Vagina (tissue), 2 donors: ENCODE measurements at regions not wholly inside any gene's neighbourhood (a gene's known extent, or its start where the extent isn't known, plus 50 kb on each side); places are given as distances from the start of the nearest gene placed in this dataset.

ENCODE experiments used
- DNase-seq, 2 donors: peaks; one replicate each; pipeline ENCODE4 v3.0.0-alpha.2; 2017; ENCODE audit errors: extremely low spot score in 2 of 2
- H3K27ac ChIP-seq: fragments of 200-600 bp; sonication (generic); one replicate; pipeline ENCODE4 v1.5.1; 2019
- H3K27me3 ChIP-seq: fragments of 200-600 bp; sonication (generic); one replicate; pipeline ENCODE4 v1.5.1; 2019
- H3K36me3 ChIP-seq, 2 donors: fragments of 200-600 bp; sonication (generic); one replicate each; pipeline ENCODE4 v1.5.1; 2017 to 2019
- H3K4me1 ChIP-seq: fragments of 200-600 bp; sonication (generic); one replicate; pipeline ENCODE4 v1.5.1; 2019
- H3K4me3 ChIP-seq, 2 donors: fragments of 200-600 bp; sonication (generic); 1 replicate in 1 of 2; 2 replicates in 1 of 2; pipeline ENCODE4 v1.5.1; 2016 to 2019
- H3K9me3 ChIP-seq: fragments of 200-600 bp; sonication (generic); one replicate; pipeline ENCODE4 v1.5.1; 2019
- POLR2A ChIP-seq, 2 donors: fragments of 450-650 bp; IDR thresholded peaks; one replicate each; pipeline ENCODE4 v1.6.1; 2017; ENCODE audit warnings: antibody characterized with exemption in 2 of 2, mild to moderate bottlenecking in 2 of 2, moderate library complexity in 2 of 2
- POLR2AphosphoS5 ChIP-seq, 2 donors: sonication (generic); formaldehyde crosslinking; IDR thresholded peaks; one replicate each; pipeline ENCODE4 v1.9.0; 2017; ENCODE audit warnings: antibody characterized with exemption in 2 of 2, mild to moderate bottlenecking in 2 of 2, low read depth in 1 of 2; ENCODE audit not compliant: insufficient read depth in 1 of 2
- intact Hi-C: fragments of 100-400 bp; cut with DNase I; formaldehyde crosslinking; loops from one replicate; pipeline ENCODE4 v1.15.1; 2023
- TF ChIP-seq, protein P1 (sequence below), 3 experiments: fragments of 450-650 bp in 2 of 3; fragments of 200-600 bp in 1 of 3; sonication (generic) in 1 of 3; IDR thresholded peaks; one replicate each; pipeline ENCODE4 v1.5.1; 2017 to 2019; ENCODE audit warnings: antibody characterized with exemption in 3 of 3, mild to moderate bottlenecking in 2 of 3, moderate library complexity in 2 of 3

DNA sequence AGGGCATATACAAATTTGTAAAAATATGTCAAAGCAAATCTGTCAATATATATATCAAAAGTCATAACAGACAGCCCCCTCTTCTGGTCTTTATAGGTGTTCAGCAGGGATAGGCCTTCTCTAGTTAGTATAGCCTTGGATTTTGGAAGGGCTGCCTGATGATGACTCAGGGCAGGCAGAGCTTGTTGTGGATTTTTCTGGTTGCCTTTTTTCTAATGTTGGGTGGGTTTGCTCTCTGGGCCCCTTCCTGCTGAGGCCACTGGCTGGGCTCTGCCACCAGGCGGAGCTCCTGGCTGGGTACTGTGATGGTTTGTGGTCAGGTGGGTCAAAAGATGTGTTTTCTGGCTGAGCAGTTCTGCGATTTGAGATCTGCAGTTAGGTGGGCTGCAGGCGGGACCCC is 294.2 kb downstream of the GRIA2 start:
- DNase-seq = no peak
- no peaks in the 10 kb centered on the region for H3K4me1 ChIP-seq
- no peak overlapping the region for H3K4me3 ChIP-seq
- TF ChIP-seq, protein P1, sequence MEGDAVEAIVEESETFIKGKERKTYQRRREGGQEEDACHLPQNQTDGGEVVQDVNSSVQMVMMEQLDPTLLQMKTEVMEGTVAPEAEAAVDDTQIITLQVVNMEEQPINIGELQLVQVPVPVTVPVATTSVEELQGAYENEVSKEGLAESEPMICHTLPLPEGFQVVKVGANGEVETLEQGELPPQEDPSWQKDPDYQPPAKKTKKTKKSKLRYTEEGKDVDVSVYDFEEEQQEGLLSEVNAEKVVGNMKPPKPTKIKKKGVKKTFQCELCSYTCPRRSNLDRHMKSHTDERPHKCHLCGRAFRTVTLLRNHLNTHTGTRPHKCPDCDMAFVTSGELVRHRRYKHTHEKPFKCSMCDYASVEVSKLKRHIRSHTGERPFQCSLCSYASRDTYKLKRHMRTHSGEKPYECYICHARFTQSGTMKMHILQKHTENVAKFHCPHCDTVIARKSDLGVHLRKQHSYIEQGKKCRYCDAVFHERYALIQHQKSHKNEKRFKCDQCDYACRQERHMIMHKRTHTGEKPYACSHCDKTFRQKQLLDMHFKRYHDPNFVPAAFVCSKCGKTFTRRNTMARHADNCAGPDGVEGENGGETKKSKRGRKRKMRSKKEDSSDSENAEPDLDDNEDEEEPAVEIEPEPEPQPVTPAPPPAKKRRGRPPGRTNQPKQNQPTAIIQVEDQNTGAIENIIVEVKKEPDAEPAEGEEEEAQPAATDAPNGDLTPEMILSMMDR (IDR thresholded peaks at IDR 0.05) = no peak
- TF ChIP-seq POLR2A (IDR thresholded peaks at IDR 0.05) = no peak
- no peak for TF ChIP-seq POLR2AphosphoS5 (IDR thresholded peaks at IDR 0.05; ENCODE audit: insufficient read depth in 1 of 2, low read depth in 1 of 2)
- H3K36me3 ChIP-seq = no peaks in the 10 kb centered on the region
- intact Hi-C loops = no loop called here
- H3K9me3 ChIP-seq = no peaks in the 10 kb centered on the region
- H3K27me3 ChIP-seq = no peaks in the 10 kb centered on the region
- H3K27ac ChIP-seq = no peak overlapping the region

DNA sequence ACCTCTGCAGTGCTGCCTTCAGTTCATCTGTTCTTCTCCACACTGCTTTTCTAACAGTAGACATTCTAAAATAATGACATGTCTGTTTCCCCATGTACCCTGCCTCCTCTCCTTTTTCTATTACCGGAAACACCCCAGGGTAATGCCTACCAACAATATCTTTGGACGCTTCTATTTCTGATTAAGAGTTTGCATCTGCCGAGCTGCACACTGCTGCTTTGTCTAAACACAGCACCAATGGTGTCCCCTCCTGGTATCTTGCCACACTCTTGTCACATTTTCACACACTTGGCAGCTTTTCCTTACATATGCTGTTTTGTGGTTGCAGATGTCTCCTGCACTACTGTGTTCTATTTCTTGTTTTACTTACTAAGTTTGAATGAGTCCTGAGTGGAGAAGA is 288.8 kb downstream of the GRIA2 start:
- no peak for DNase-seq
- H3K36me3 ChIP-seq = no peaks in the 10 kb centered on the region
- H3K27ac ChIP-seq = no peak overlapping the region
- H3K4me3 ChIP-seq = no peak overlapping the region
- intact Hi-C loops = no loop called here
- no peaks in the 10 kb centered on the region for H3K9me3 ChIP-seq
- no peak for TF ChIP-seq POLR2A (IDR thresholded peaks at IDR 0.05)
- H3K27me3 ChIP-seq = no peaks in the 10 kb centered on the region
- H3K4me1 ChIP-seq = no peaks in the 10 kb centered on the region

DNA sequence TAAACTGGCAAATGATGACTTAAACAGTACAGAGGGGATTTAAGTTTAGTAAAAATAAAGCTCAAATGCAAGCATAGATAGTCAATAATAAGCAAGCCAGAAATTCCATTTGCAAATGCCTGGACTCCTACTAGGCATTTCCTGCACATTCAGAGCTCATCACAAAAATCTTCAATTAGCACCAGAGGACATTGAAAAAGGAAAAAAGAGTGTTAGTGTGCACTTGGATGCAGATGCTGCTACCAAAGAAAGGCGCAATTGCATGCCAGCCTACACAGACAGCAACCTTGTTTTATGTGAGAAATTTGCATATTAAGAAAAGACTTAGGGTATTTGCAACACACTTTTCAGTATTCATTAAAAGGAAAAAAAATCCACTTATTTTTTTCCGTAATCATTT is 282.1 kb downstream of the GRIA2 start:
- H3K4me1 ChIP-seq = no peaks in the 10 kb centered on the region
- no peaks in the 10 kb centered on the region for H3K36me3 ChIP-seq
- intact Hi-C loops = no loop called here
- TF ChIP-seq, protein P1 (IDR thresholded peaks at IDR 0.05) = no peak
- no peak for TF ChIP-seq POLR2AphosphoS5 (IDR thresholded peaks at IDR 0.05; ENCODE audit: insufficient read depth in 1 of 2, low read depth in 1 of 2)
- H3K4me3 ChIP-seq = no peak overlapping the region
- DNase-seq = no peak
- H3K27ac ChIP-seq = no peak overlapping the region
- H3K27me3 ChIP-seq = no peaks in the 10 kb centered on the region
- H3K9me3 ChIP-seq = no peaks in the 10 kb centered on the region

DNA sequence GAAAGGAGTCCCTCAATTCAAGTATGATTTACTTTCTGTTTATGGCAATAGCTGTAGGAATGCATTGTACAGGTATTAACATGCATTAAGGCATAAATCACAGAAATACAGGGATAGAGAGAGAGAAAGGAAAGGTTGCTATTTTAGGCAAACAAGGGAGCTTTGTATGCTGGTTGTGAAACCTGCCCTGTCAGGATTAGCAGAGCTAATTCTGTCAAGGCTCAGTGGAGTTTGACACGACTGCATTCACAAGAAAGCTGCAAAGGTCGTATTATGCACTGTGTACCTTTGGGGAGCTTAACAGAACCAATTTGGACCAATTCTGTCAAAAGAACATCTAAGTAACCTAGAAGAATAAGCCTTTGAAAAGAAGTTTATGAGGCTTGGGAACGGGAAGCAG is 239.3 kb downstream of the GRIA2 start:
- intact Hi-C loops = no loop called here
- TF ChIP-seq, protein P1 (IDR thresholded peaks at IDR 0.05) = no peak
- TF ChIP-seq POLR2AphosphoS5 (IDR thresholded peaks at IDR 0.05; ENCODE audit: insufficient read depth in 1 of 2, low read depth in 1 of 2) (no peak), POLR2A (IDR thresholded peaks at IDR 0.05) (no peak)
- no peaks in the 10 kb centered on the region for H3K27me3 ChIP-seq
- H3K9me3 ChIP-seq = no peaks in the 10 kb centered on the region
- H3K36me3 ChIP-seq = no peaks in the 10 kb centered on the region
- H3K4me1 ChIP-seq = no peaks in the 10 kb centered on the region
- no peak for DNase-seq
- no peak overlapping the region for H3K4me3 ChIP-seq
- no peak overlapping the region for H3K27ac ChIP-seq

DNA sequence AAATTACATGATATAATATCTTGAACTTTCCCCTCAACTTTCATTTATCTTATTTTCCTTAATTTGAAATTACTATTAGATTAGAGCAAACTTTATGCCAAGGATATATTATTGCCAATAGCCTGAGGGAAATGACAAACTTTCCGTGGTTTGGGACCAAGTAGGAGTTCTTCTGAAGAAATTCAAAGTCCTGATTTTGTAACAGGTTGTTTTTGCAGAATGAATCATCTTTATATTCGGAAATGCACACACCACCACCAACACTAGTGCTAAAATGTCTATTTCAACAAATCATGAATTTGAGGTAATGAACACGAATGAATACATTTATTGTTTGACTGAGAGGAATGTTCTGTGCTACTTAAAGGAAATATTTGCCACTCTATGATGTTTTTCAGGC is 226.7 kb downstream of the GRIA2 start:
- Histone ChIP-seq H3K27me3 (no peaks in the 10 kb centered on the region), H3K36me3 (no peaks in the 10 kb centered on the region), H3K27ac (no peak overlapping the region), H3K4me1 (no peaks in the 10 kb centered on the region), H3K9me3 (no peaks in the 10 kb centered on the region), H3K4me3 (no peak overlapping the region)
- intact Hi-C loops = no loop called here
- no peak for DNase-seq
- no peak for TF ChIP-seq POLR2AphosphoS5 (IDR thresholded peaks at IDR 0.05; ENCODE audit: insufficient read depth in 1 of 2, low read depth in 1 of 2)

DNA sequence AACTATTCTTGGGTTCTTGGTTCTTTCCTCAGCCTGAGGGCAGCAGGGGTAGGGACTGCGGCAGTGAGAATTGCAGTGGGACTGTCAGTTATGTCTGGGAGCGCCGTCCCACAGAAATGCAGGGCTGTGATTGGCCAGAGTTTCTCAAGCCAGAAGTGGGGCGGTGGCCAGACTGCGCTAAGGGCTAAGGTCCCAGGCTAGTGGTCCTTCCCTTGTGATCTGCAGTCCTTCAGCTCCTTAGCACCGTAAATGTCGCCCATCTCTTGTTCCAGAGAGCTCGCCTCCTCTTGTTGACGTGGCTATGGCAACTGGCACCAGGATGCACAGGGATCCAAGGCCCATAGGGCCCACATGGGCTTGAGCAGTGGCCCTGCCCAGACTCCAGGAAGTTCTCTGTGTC is 223.5 kb downstream of the GRIA2 start:
- Histone ChIP-seq H3K9me3 (no peaks in the 10 kb centered on the region), H3K4me3 (no peak overlapping the region), H3K36me3 (no peaks in the 10 kb centered on the region), H3K27ac (no peak overlapping the region), H3K4me1 (no peaks in the 10 kb centered on the region), H3K27me3 (no peaks in the 10 kb centered on the region)
- intact Hi-C loops = no loop called here
- TF ChIP-seq, protein P1 (IDR thresholded peaks at IDR 0.05) = no peak
- no peak for TF ChIP-seq POLR2AphosphoS5 (IDR thresholded peaks at IDR 0.05; ENCODE audit: insufficient read depth in 1 of 2, low read depth in 1 of 2)
- TF ChIP-seq POLR2A (IDR thresholded peaks at IDR 0.05) = no peak
- no peak for DNase-seq
